ENCODE measurements at regions not wholly inside any gene's neighbourhood (a gene's known extent, or its start where the extent isn't known, plus 50 kb on each side); places are given as distances from the start of the nearest gene placed in this dataset.

DNA sequence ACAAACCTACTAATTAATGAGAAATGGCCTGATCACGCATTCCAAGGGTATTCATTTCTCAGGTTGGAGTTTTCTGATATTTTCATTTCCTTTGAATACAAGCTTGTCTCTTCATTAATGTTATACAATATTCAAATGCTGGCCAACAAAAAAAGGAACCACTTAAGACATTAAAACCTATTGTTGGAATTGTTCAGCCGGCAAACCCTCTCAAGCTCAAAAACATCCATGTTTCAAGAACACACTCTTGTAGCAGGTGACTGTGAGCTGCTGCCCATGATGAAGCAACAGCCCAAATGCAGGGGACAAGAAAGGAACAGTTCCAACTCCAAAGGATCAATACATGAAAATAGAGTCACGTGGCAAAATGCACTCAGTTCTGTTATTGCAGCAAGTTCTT lies 454.5 kb downstream of the BCL11A start:
- TF ChIP-seq POLR2A (IDR thresholded peaks at IDR 0.05), result no peak
- TF ChIP-seq, protein P1, sequence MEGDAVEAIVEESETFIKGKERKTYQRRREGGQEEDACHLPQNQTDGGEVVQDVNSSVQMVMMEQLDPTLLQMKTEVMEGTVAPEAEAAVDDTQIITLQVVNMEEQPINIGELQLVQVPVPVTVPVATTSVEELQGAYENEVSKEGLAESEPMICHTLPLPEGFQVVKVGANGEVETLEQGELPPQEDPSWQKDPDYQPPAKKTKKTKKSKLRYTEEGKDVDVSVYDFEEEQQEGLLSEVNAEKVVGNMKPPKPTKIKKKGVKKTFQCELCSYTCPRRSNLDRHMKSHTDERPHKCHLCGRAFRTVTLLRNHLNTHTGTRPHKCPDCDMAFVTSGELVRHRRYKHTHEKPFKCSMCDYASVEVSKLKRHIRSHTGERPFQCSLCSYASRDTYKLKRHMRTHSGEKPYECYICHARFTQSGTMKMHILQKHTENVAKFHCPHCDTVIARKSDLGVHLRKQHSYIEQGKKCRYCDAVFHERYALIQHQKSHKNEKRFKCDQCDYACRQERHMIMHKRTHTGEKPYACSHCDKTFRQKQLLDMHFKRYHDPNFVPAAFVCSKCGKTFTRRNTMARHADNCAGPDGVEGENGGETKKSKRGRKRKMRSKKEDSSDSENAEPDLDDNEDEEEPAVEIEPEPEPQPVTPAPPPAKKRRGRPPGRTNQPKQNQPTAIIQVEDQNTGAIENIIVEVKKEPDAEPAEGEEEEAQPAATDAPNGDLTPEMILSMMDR (IDR thresholded peaks at IDR 0.05), result no peak
- TF ChIP-seq POLR2AphosphoS5 (IDR thresholded peaks at IDR 0.05), result no peak
